Panc1 (cell line): ENCODE measurements at regions not wholly inside any gene's neighbourhood (a gene's known extent, or its start where the extent isn't known, plus 50 kb on each side); places are given as distances from the start of the nearest gene placed in this dataset.

Source experiments
- ATAC-seq: fragments of 200-7000 bp; cut with Tn5 transposase; 2 replicates; pipeline ENCODE4 v1.9.1; 2020; ENCODE audit warnings: mild to moderate bottlenecking, moderate library complexity
- BruUV-seq: library from RNA; stranded (reverse); fragments of 400-500 nt; replicated peaks from 2 replicates; lab custom pipeline; 2021; lab: Mats Ljungman, UMichigan
- CTCF ChIA-PET: fragments of 300-600 bp; sonication (Branson Sonifier 250); formaldehyde crosslinking; loops from one replicate; lab custom pipeline; 2022; ENCODE audit warnings: antibody characterized with exemption; lab: Charles Lee
- POLR2A ChIA-PET: fragments of 300-600 bp; sonication (Branson Sonifier 250); formaldehyde crosslinking; loops from one replicate; lab custom pipeline; 2022; ENCODE audit warnings: antibody characterized with exemption; lab: Charles Lee
- DNase-seq: peaks from one replicate; pipeline ENCODE4 v3.0.0-alpha.2; 2010; ENCODE audit warnings: low read depth, low spot score
- H3K27ac ChIP-seq: 2 replicates; pipeline ENCODE4 v1.5.1; 2011; ENCODE audit warnings: mild to moderate bottlenecking, low read length, inconsistent platforms
- H3K27me3 ChIP-seq: fragments of 200-500 bp; sonication (Bioruptor generic); 2 replicates; pipeline ENCODE4 v1.6.0; 2014; ENCODE audit warnings: low read length, inconsistent platforms; ENCODE audit not compliant: control insufficient read depth, insufficient read depth
- H3K36me3 ChIP-seq: fragments of 200-500 bp; sonication (Bioruptor generic); 2 replicates; pipeline ENCODE4 v1.5.1; 2014; ENCODE audit warnings: inconsistent platforms, mild to moderate bottlenecking, low read length, moderate library complexity; ENCODE audit not compliant: control insufficient read depth, insufficient read depth
- H3K4me1 ChIP-seq: 2 replicates; pipeline ENCODE4 v1.5.1; 2011; ENCODE audit warnings: inconsistent platforms, mild to moderate bottlenecking, low read length, moderate library complexity; ENCODE audit not compliant: control insufficient read depth, insufficient read depth
- H3K4me3 ChIP-seq, 2 experiments: 2 replicates each; pipeline ENCODE4 v1.5.1; 2011 to 2012; ENCODE audit warnings: low read depth in 2 of 2, low read length in 2 of 2, mild to moderate bottlenecking in 2 of 2, inconsistent platforms in 1 of 2, moderate library complexity in 1 of 2
- H3K9me3 ChIP-seq: fragments of 200-500 bp; sonication (Bioruptor generic); 2 replicates; pipeline ENCODE4 v1.5.1; 2014; ENCODE audit warnings: low read depth, mild to moderate bottlenecking, inconsistent platforms, low read length, moderate library complexity; ENCODE audit not compliant: control insufficient read depth, insufficient read depth
- POLR2AphosphoS5 ChIP-seq: IDR thresholded peaks from 2 replicates; pipeline ENCODE4 v1.6.1; 2012; ENCODE audit warnings: mild to moderate bottlenecking, low read depth, low read length, moderate library complexity
- SIN3A ChIP-seq: IDR thresholded peaks from 2 replicates; pipeline ENCODE4 v1.6.1; 2012; ENCODE audit warnings: low read depth, mild to moderate bottlenecking, low read length, moderate library complexity, borderline replicate concordance; ENCODE audit not compliant: insufficient read depth
- TCF7L2 ChIP-seq: IDR thresholded peaks from 2 replicates; pipeline ENCODE4 v1.6.1; 2011; ENCODE audit warnings: mild to moderate bottlenecking, low read depth, low read length, inconsistent platforms
- in situ Hi-C: cut with HindIII; loops from 2 replicates; pipeline ENCODE4 v1.10.0; 2016; ENCODE audit warnings: low sequenced_read_pairs, low pct_unique_long_range_greater_than_20kb
- intact Hi-C: fragments of 100-400 bp; cut with micrococcal nuclease; formaldehyde crosslinking; loops from one replicate; pipeline ENCODE4 v1.10.0; 2022; ENCODE audit not compliant: unreplicated experiment
- TF ChIP-seq, protein P1 (sequence below), 2 experiments: IDR thresholded peaks; 2 replicates each; pipeline ENCODE4 v1.6.1; 2011 to 2012; ENCODE audit warnings: low read depth in 2 of 2, control low read depth in 1 of 2, low read length in 1 of 2, mild to moderate bottlenecking in 1 of 2, moderate library complexity in 1 of 2; ENCODE audit not compliant: insufficient read depth in 1 of 2
- TF ChIP-seq, protein P2 (sequence below): fragments of 450-650 bp; IDR thresholded peaks from 2 replicates; pipeline ENCODE4 v1.5.1; 2017; ENCODE audit warnings: mild to moderate bottlenecking

DNA sequence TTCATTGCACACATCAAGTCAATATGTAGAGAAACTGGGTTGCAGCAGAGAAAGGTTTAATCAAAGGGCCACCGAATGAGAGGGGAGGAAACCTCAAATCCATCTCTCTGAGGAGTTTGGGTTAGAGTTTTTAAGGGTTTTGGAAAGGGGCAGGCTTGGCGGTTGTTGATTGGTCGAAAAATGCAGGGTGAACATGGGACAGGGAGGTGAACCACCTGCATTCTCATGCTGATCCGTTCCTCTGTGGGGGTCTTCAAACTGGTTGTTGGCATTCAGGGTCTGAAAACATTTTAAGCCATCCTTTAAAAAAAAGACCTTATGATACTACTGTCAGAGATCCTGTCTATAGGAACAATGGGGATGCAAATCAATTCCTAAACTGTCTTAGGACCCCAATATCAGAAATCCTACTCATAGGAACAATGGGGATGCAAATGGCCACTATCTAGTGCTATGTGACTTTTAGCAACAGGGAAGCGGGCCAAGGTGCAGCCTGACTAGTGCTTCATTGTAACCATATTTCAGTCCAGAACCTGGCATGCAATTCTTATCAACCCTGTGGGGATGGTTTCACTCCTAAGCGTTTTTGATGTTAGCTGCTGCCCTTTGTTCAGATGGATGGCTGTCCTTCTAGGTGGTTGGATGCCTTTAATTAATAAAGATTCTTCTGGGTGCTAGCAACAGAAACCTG is 120.1 kb upstream of the MGAT5 start:
- CTCF ChIA-PET = interaction anchor here (0.7 kb wide), 1 partner anchor 16 kb away, joined by 3 read pairs; no protein-coding TSS in a partner anchor
- Histone ChIP-seq H3K4me3 (no peak overlapping the region), H3K27ac (no peak overlapping the region), H3K27me3 (no peaks in the 10 kb centered on the region), H3K9me3 (no peaks in the 10 kb centered on the region), H3K4me1 (no peaks in the 10 kb centered on the region), H3K36me3 (no peaks in the 10 kb centered on the region)
- no peak for ATAC-seq
- DNase-seq = no peak
- TF ChIP-seq SIN3A (no peak), TCF7L2 (no peak), POLR2AphosphoS5 (no peak)
- TF ChIP-seq, protein P1, sequence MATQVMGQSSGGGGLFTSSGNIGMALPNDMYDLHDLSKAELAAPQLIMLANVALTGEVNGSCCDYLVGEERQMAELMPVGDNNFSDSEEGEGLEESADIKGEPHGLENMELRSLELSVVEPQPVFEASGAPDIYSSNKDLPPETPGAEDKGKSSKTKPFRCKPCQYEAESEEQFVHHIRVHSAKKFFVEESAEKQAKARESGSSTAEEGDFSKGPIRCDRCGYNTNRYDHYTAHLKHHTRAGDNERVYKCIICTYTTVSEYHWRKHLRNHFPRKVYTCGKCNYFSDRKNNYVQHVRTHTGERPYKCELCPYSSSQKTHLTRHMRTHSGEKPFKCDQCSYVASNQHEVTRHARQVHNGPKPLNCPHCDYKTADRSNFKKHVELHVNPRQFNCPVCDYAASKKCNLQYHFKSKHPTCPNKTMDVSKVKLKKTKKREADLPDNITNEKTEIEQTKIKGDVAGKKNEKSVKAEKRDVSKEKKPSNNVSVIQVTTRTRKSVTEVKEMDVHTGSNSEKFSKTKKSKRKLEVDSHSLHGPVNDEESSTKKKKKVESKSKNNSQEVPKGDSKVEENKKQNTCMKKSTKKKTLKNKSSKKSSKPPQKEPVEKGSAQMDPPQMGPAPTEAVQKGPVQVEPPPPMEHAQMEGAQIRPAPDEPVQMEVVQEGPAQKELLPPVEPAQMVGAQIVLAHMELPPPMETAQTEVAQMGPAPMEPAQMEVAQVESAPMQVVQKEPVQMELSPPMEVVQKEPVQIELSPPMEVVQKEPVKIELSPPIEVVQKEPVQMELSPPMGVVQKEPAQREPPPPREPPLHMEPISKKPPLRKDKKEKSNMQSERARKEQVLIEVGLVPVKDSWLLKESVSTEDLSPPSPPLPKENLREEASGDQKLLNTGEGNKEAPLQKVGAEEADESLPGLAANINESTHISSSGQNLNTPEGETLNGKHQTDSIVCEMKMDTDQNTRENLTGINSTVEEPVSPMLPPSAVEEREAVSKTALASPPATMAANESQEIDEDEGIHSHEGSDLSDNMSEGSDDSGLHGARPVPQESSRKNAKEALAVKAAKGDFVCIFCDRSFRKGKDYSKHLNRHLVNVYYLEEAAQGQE (IDR thresholded peaks at IDR 0.05; ENCODE audit: insufficient read depth in 1 of 2, low read depth in 2 of 2, low read length in 1 of 2) = no peak
- TF ChIP-seq, protein P2, sequence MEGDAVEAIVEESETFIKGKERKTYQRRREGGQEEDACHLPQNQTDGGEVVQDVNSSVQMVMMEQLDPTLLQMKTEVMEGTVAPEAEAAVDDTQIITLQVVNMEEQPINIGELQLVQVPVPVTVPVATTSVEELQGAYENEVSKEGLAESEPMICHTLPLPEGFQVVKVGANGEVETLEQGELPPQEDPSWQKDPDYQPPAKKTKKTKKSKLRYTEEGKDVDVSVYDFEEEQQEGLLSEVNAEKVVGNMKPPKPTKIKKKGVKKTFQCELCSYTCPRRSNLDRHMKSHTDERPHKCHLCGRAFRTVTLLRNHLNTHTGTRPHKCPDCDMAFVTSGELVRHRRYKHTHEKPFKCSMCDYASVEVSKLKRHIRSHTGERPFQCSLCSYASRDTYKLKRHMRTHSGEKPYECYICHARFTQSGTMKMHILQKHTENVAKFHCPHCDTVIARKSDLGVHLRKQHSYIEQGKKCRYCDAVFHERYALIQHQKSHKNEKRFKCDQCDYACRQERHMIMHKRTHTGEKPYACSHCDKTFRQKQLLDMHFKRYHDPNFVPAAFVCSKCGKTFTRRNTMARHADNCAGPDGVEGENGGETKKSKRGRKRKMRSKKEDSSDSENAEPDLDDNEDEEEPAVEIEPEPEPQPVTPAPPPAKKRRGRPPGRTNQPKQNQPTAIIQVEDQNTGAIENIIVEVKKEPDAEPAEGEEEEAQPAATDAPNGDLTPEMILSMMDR = no peak
- intact Hi-C loops = no loop called here
- BruUV-seq = no TSS peak
- POLR2A ChIA-PET = no interaction called here
- in situ Hi-C loops = no loop called here

DNA sequence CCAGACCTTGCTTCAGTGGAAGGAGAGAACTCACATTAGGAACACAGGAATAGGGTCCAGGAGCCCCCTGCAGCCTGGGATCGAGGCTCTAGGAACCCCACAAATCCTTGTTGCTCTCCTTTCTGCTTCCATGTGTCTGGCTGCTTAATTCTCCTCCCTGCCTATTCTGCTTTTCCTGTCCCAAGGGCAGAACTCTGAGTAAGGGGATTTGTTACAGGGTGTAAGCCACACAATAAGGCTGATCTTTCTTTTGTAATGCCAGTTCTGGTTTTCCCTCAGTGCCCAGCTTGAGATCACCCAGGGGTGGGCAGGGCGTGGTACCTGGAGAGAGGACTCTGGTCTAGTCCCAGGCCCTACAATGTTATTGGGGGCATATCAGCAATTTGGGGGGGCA is 119.6 kb upstream of the MGAT5 start:
- intact Hi-C loops = no loop called here
- Histone ChIP-seq H3K36me3 (no peaks in the 10 kb centered on the region), H3K27ac (no peak overlapping the region), H3K4me1 (no peaks in the 10 kb centered on the region), H3K27me3 (no peaks in the 10 kb centered on the region), H3K9me3 (no peaks in the 10 kb centered on the region), H3K4me3 (no peak overlapping the region)
- no peak for ATAC-seq
- ChIA-PET POLR2A (no interaction called here), CTCF (no interaction called here)
- in situ Hi-C loops = no loop called here
- TF ChIP-seq POLR2AphosphoS5 (no peak), TCF7L2 (no peak), SIN3A (no peak)
- DNase-seq = no peak
- BruUV-seq = no TSS peak

DNA sequence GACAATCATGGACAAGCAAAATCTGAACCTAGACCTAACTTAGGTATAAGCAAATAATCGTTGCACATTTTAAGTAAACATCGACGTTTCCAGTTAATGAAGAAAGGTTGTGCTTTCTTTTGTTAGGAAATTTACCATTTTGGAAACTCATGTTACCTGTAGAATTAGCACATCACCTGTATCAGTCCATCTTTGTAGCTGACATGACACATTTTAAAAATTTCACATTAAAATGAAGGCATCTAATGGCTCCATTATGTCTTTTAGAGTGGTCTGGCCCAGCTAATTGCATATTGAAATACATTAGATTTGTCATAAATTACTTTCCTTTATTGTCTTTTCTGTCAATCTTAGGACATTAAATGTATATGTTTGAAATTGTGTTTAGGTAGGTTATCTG is 119.0 kb upstream of the MGAT5 start:
- H3K36me3 ChIP-seq = no peaks in the 10 kb centered on the region
- H3K4me1 ChIP-seq = no peaks in the 10 kb centered on the region
- ChIA-PET CTCF (no interaction called here), POLR2A (no interaction called here)
- no peaks in the 10 kb centered on the region for H3K9me3 ChIP-seq
- no peak overlapping the region for H3K27ac ChIP-seq
- intact Hi-C loops (no loop called here), in situ Hi-C loops (no loop called here)
- ATAC-seq (no peak), DNase-seq (no peak)
- H3K27me3 ChIP-seq = no peaks in the 10 kb centered on the region
- TF ChIP-seq SIN3A (no peak), TCF7L2 (no peak)
- H3K4me3 ChIP-seq = no peak overlapping the region
- no TSS peak for BruUV-seq
